Mesenchymal stem cell (in vitro differentiated cells and primary cell): ENCODE measurements at regions not wholly inside any gene's neighbourhood (a gene's known extent, or its start where the extent isn't known, plus 50 kb on each side); places are given as distances from the start of the nearest gene placed in this dataset.

ENCODE experiments used
- DNase-seq: peaks from one replicate; pipeline ENCODE4 v3.0.0-alpha.2; 2013
- H2AFZ ChIP-seq: one replicate; pipeline ENCODE4 v1.6.1; 2013; ENCODE audit warnings: low read depth, mild to moderate bottlenecking, control low read depth, inconsistent platforms, low read length, moderate library complexity
- H2AK5ac ChIP-seq: 2 replicates; pipeline ENCODE4 v1.6.1; 2013; ENCODE audit warnings: low read length, moderate library complexity, mild to moderate bottlenecking, inconsistent platforms; ENCODE audit not compliant: severe bottlenecking
- H2BK120ac ChIP-seq: one replicate; pipeline ENCODE4 v1.6.1; 2013; ENCODE audit warnings: low read depth, mild to moderate bottlenecking, inconsistent platforms, low read length, moderate library complexity
- H2BK12ac ChIP-seq, 2 experiments: one replicate each; pipeline ENCODE4 v1.6.1; 2013; ENCODE audit warnings: inconsistent platforms in 2 of 2, low read length in 2 of 2, mild to moderate bottlenecking in 2 of 2, moderate library complexity in 2 of 2, control low read depth in 1 of 2
- H2BK15ac ChIP-seq: one replicate; pipeline ENCODE4 v1.6.1; 2013; ENCODE audit warnings: mild to moderate bottlenecking, low read depth, inconsistent platforms; ENCODE audit not compliant: poor library complexity, severe bottlenecking
- H2BK5ac ChIP-seq: 2 replicates; pipeline ENCODE4 v1.6.1; 2013; ENCODE audit warnings: low read depth, mild to moderate bottlenecking, low read length, control low read depth, inconsistent platforms; ENCODE audit not compliant: poor library complexity, severe bottlenecking
- H3K14ac ChIP-seq, 2 experiments: one replicate each; pipeline ENCODE4 v1.6.1; 2013; ENCODE audit warnings: inconsistent platforms in 2 of 2, low read length in 2 of 2, control low read depth in 1 of 2, mild to moderate bottlenecking in 1 of 2, moderate library complexity in 1 of 2
- H3K18ac ChIP-seq, 2 experiments: one replicate each; pipeline ENCODE4 v1.6.1; 2013; ENCODE audit warnings: inconsistent platforms in 2 of 2, low read length in 2 of 2, control low read depth in 1 of 2, low read depth in 1 of 2, mild to moderate bottlenecking in 1 of 2
- H3K23ac ChIP-seq, 2 experiments: one replicate each; pipeline ENCODE4 v1.6.1; 2013; ENCODE audit warnings: inconsistent platforms in 2 of 2, low read length in 2 of 2, mild to moderate bottlenecking in 2 of 2, moderate library complexity in 2 of 2, control low read depth in 1 of 2
- H3K27ac ChIP-seq: 2 replicates; pipeline ENCODE4 v1.5.1; 2013; ENCODE audit warnings: mild to moderate bottlenecking, moderate library complexity, low read length, control low read depth, inconsistent platforms; ENCODE audit not compliant: poor library complexity, severe bottlenecking
- H3K27me3 ChIP-seq, 2 experiments: 2 replicates each; pipeline versions ENCODE4 v1.6.1 to v1.7.0; 2013; ENCODE audit warnings: low read length in 2 of 2, mild to moderate bottlenecking in 2 of 2, moderate library complexity in 2 of 2, control low read depth in 1 of 2, inconsistent platforms in 1 of 2; ENCODE audit not compliant: control insufficient read depth in 1 of 2, insufficient read depth in 1 of 2
- H3K36me3 ChIP-seq, 2 experiments: 2 replicates each; pipeline versions ENCODE4 v1.6.1 to v1.7.0; 2013; ENCODE audit warnings: low read length in 2 of 2, control low read depth in 1 of 2, inconsistent platforms in 1 of 2, low read depth in 1 of 2, mild to moderate bottlenecking in 1 of 2; ENCODE audit not compliant: insufficient read depth in 2 of 2, control insufficient read depth in 1 of 2
- H3K4ac ChIP-seq, 2 experiments: one replicate each; pipeline ENCODE4 v1.6.1; 2013; ENCODE audit warnings: inconsistent platforms in 2 of 2, low read length in 2 of 2, mild to moderate bottlenecking in 2 of 2, moderate library complexity in 2 of 2, control low read depth in 1 of 2, low read depth in 1 of 2
- H3K4me1 ChIP-seq: 2 replicates; pipeline ENCODE4 v1.6.1; 2013; ENCODE audit warnings: low read depth, low read length, control low read depth; ENCODE audit not compliant: control insufficient read depth, insufficient read depth
- H3K4me2 ChIP-seq: 2 replicates; pipeline ENCODE4 v1.6.1; 2013; ENCODE audit warnings: low read length, mild to moderate bottlenecking, inconsistent platforms; ENCODE audit not compliant: poor library complexity, severe bottlenecking
- H3K4me3 ChIP-seq, 2 experiments: 2 replicates each; pipeline versions ENCODE4 v1.5.1 to v1.7.0; 2013; ENCODE audit warnings: low read length in 2 of 2, mild to moderate bottlenecking in 2 of 2, control low read depth in 1 of 2, low read depth in 1 of 2; ENCODE audit not compliant: insufficient read depth in 1 of 2
- H3K79me1 ChIP-seq: replicated peaks from 2 replicates; pipeline ENCODE4 v1.6.1; 2013; ENCODE audit warnings: mild to moderate bottlenecking, control low read depth, low read length, inconsistent platforms; ENCODE audit not compliant: poor library complexity, severe bottlenecking
- H3K9ac ChIP-seq: 2 replicates; pipeline ENCODE4 v1.7.0; 2013; ENCODE audit warnings: mild to moderate bottlenecking, low read length, moderate library complexity
- H3K9me3 ChIP-seq: 2 replicates; pipeline ENCODE4 v1.7.0; 2013; ENCODE audit warnings: mild to moderate bottlenecking, low read length; ENCODE audit not compliant: control insufficient read depth
- H4K8ac ChIP-seq: one replicate; pipeline ENCODE4 v1.6.1; 2013; ENCODE audit warnings: inconsistent platforms, mild to moderate bottlenecking, low read length, moderate library complexity
- H4K91ac ChIP-seq: one replicate; pipeline ENCODE4 v1.6.1; 2013; ENCODE audit warnings: mild to moderate bottlenecking, low read length, inconsistent platforms
- WGBS: methylation state at CpG from one replicate; pipeline ENCODE4 v1.1.7; 2013; ENCODE audit warnings: mixed read lengths; 5-methylcytosine and 5-hydroxymethylcytosine counted together

DNA sequence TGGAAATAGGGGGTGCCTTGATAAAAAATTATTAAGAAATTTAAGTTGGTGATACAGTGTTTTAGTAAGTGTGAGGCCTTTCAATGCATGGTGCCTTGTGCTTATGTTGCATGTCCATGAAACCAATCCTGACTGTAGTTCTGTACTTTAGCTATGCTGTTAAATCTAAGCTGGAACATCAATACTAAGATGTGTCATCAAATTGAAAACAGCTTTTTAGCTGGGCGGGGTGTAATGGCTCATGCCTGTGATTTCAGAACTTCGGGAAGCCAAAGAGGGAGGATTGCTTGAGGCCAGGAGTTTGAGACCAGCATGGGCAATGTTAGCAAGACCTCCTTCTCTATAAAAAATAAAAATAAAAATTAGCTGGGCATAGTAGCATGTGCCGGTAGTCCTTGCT lies 930.3 kb upstream of the PCDH9 start:
- H4K8ac ChIP-seq, result no peak overlapping the region
- no peak overlapping the region for H2AK5ac ChIP-seq
- no peak overlapping the region for H3K9ac ChIP-seq
- no peak overlapping the region for H3K14ac ChIP-seq
- 95% methylated on average over 3 of the region's 3 CpGs for WGBS
- no peak overlapping the region for H3K4me2 ChIP-seq
- no peak overlapping the region for H3K23ac ChIP-seq
- H2AFZ ChIP-seq, result no peak overlapping the region
- no peak for DNase-seq
- H3K9me3 ChIP-seq, result no peaks in the 10 kb centered on the region
- H3K36me3 ChIP-seq, result no peaks in the 10 kb centered on the region
- no peak overlapping the region for H4K91ac ChIP-seq
- no peaks in the 10 kb centered on the region for H3K4me1 ChIP-seq
- no peak overlapping the region for H3K4ac ChIP-seq
- no peak overlapping the region for H2BK5ac ChIP-seq
- no peak overlapping the region for H3K18ac ChIP-seq
- no peak overlapping the region for H3K4me3 ChIP-seq
- no peak overlapping the region for H2BK15ac ChIP-seq
- H3K79me1 ChIP-seq, result no peaks in the 10 kb centered on the region
- H2BK120ac ChIP-seq, result no peak overlapping the region
- no peak overlapping the region for H2BK12ac ChIP-seq
- no peak overlapping the region for H3K27ac ChIP-seq
- no peaks in the 10 kb centered on the region for H3K27me3 ChIP-seq

DNA sequence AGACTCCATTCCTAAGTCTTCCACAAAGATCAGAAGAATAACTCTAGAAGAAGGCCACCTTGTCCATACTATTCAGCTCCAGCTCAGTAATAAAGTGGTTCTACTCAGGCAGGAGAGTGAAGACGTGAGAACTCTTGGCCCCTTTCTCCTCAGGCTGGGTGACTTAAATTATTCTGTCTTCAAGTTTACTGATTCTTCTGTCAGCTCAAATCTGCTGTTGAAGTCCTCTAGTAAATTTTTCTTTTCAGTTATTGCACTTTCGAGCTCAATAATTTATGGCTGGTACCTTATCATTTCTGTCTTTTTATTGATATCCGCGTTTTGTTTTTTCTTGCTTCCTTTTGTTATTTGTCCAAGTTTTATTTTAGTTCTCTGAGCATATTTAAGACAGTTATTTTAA lies 922.3 kb upstream of the PCDH9 start:
- H3K9me3 ChIP-seq, result peaks cover 6% of the 10 kb centered on the region
- 100% methylated on average over 4 of the region's 4 CpGs for WGBS

DNA sequence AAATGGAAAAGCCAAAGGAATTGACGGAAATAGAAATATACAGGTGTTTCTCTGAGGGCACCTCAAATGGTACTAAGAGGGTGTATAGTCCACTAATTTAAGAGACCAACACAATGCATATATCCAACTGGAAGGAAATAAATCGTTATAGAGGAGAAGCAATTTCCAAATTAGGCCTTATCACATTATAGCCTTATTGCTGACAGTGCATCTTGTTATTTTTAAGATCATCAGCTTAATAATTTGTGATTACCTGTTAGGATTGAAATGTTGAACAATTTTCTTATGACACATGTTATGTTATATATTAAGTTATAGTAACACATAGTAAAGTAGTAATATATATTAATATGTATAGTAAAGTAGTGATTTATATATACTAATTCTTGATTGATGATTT lies 915.7 kb upstream of the PCDH9 start:
- no peak overlapping the region for H4K91ac ChIP-seq
- no peak overlapping the region for H2AK5ac ChIP-seq
- no peak overlapping the region for H3K27ac ChIP-seq
- no peak for DNase-seq
- H2BK12ac ChIP-seq, result no peak overlapping the region
- no peak overlapping the region for H3K4me2 ChIP-seq
- H3K27me3 ChIP-seq, result no peaks in the 10 kb centered on the region
- H3K4me1 ChIP-seq, result no peaks in the 10 kb centered on the region
- no peak overlapping the region for H2BK15ac ChIP-seq
- WGBS, result no CpG with 5 or more reads among the region's 2 CpGs
- no peak overlapping the region for H3K18ac ChIP-seq
- no peak overlapping the region for H2AFZ ChIP-seq
- no peaks in the 10 kb centered on the region for H3K79me1 ChIP-seq
- H3K14ac ChIP-seq, result no peak overlapping the region
- H2BK120ac ChIP-seq, result no peak overlapping the region
- H3K9ac ChIP-seq, result no peak overlapping the region
- no peak overlapping the region for H3K4me3 ChIP-seq
- H3K36me3 ChIP-seq, result no peaks in the 10 kb centered on the region
- no peaks in the 10 kb centered on the region for H3K9me3 ChIP-seq
- no peak overlapping the region for H2BK5ac ChIP-seq
- no peak overlapping the region for H3K4ac ChIP-seq
- no peak overlapping the region for H4K8ac ChIP-seq
- H3K23ac ChIP-seq, result no peak overlapping the region

More for the DNA sequence above, 922.3 kb upstream of the PCDH9 start:
- no peak for DNase-seq
- Histone ChIP-seq H3K23ac (no peak overlapping the region), H3K4me2 (no peak overlapping the region), H2AFZ (no peak overlapping the region), H3K14ac (no peak overlapping the region), H2BK5ac (no peak overlapping the region), H4K8ac (no peak overlapping the region), H3K9ac (no peak overlapping the region), H2AK5ac (no peak overlapping the region), H2BK12ac (no peak overlapping the region), H3K36me3 (no peaks in the 10 kb centered on the region), H3K27me3 (no peaks in the 10 kb centered on the region), H3K18ac (no peak overlapping the region), H4K91ac (no peak overlapping the region), H3K4ac (no peak overlapping the region), H3K79me1 (no peaks in the 10 kb centered on the region), H3K4me3 (no peak overlapping the region), H2BK120ac (no peak overlapping the region), H2BK15ac (no peak overlapping the region), H3K4me1 (no peaks in the 10 kb centered on the region), H3K27ac (no peak overlapping the region)

DNA sequence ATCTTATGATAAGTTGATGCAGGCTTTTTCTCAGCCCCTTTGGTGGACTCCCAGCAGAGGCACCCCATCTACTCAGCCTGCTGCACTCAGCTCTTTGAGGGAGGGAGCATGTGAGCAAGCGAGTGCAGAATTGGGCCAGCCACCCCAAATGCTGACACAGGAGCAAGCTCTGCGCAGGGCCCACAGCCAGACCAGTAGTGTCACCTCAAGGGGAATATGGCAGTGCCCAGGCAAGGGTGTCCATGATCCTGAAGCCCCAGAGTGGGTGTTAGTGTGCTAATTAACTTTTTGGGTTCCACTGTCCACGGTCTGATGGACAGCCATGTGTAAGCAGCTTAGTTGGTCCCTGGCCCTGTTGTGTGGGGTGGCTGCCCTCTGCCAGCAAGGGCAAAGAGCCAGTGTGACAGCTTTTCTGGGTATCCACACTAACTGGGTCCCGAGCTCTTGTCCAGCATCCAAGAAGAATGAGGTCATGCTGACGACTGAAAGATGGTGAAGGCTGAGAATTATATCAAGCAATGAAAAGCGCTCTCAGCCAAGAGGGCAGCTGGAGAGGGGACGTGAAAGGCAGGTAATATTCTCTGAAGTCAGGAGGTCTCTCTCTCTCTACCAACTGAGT lies 898.3 kb upstream of the PCDH9 start:
- Histone ChIP-seq H2AFZ (no peak overlapping the region), H4K8ac (no peak overlapping the region), H3K14ac (peak overlapping the region in 1 of 2 experiments; percentile 3), H3K4me3 (no peak overlapping the region), H3K9ac (no peak overlapping the region), H2BK15ac (no peak overlapping the region), H2AK5ac (no peak overlapping the region), H2BK5ac (no peak overlapping the region), H3K79me1 (no peaks in the 10 kb centered on the region), H3K18ac (no peak overlapping the region), H3K27me3 (no peaks in the 10 kb centered on the region), H3K23ac (no peak overlapping the region), H3K4me2 (no peak overlapping the region), H4K91ac (no peak overlapping the region), H3K9me3 (no peaks in the 10 kb centered on the region), H3K36me3 (no peaks in the 10 kb centered on the region), H3K27ac (no peak overlapping the region), H2BK12ac (no peak overlapping the region), H3K4ac (no peak overlapping the region), H3K4me1 (no peaks in the 10 kb centered on the region), H2BK120ac (no peak overlapping the region)
- DNase-seq, result no peak
- WGBS, result 85% methylated on average over 7 of the region's 7 CpGs
